GM12878 (cell line): ENCODE measurements at regions not wholly inside any gene's neighbourhood (a gene's known extent, or its start where the extent isn't known, plus 50 kb on each side); places are given as distances from the start of the nearest gene placed in this dataset.

Experiments
- CEBPB ChIP-seq, 2 experiments: fragments of 150-350 bp in 1 of 2; IDR thresholded peaks; 2 replicates each; pipeline ENCODE4 v1.6.1; 2012 to 2014; ENCODE audit warnings: low read depth in 2 of 2, low read length in 2 of 2, borderline replicate concordance in 1 of 2, inconsistent platforms in 1 of 2
- CTCF ChIP-seq, 3 experiments: IDR thresholded peaks in 2 of 3; conservative IDR thresholded peaks in 1 of 3; 2 replicates each; pipeline ENCODE4 v1.5.1; 2011; ENCODE audit warnings: low read depth in 3 of 3, low read length in 3 of 3, mild to moderate bottlenecking in 3 of 3, control low read depth in 2 of 3, moderate library complexity in 2 of 3, inconsistent platforms in 1 of 3, mixed read lengths in 1 of 3; ENCODE audit not compliant: control insufficient read depth in 2 of 3, insufficient read depth in 1 of 3; ENCODE audit errors: extremely low read depth in 1 of 3
- FOXK2 ChIP-seq: fragments of 450-650 bp; IDR thresholded peaks from 2 replicates; pipeline ENCODE4 v1.6.1; 2017; ENCODE audit warnings: mild to moderate bottlenecking, moderate library complexity
- HSF1 ChIP-seq: fragments of 150-350 bp; IDR thresholded peaks from 2 replicates; pipeline ENCODE4 v1.6.1; 2014; ENCODE audit warnings: mild to moderate bottlenecking, low read depth, low read length
- KAT2A ChIP-seq: conservative IDR thresholded peaks from 2 replicates; pipeline ENCODE4 v1.6.1; 2011; ENCODE audit warnings: low read depth, low read length; ENCODE audit not compliant: control insufficient read depth
- MYC ChIP-seq: IDR thresholded peaks from 2 replicates; pipeline ENCODE4 v1.6.1; 2011; ENCODE audit warnings: mild to moderate bottlenecking, low read length, moderate library complexity, inconsistent platforms; ENCODE audit not compliant: insufficient read depth, insufficient replicate concordance, insufficient read length, severe bottlenecking
- POLR2A ChIP-seq: IDR thresholded peaks from 2 replicates; pipeline ENCODE4 v1.6.1; 2011; ENCODE audit warnings: low read depth, mild to moderate bottlenecking, low read length
- RAD21 ChIP-seq: IDR thresholded peaks from 2 replicates; pipeline ENCODE4 v1.6.1; 2011; ENCODE audit warnings: mild to moderate bottlenecking, low read depth, low read length, moderate library complexity; ENCODE audit not compliant: insufficient read depth
- SREBF1 ChIP-seq: IDR thresholded peaks from 2 replicates; pipeline ENCODE4 v1.6.1; 2012; ENCODE audit warnings: mild to moderate bottlenecking, low read length
- TAF1 ChIP-seq: IDR thresholded peaks from 2 replicates; pipeline ENCODE4 v1.6.1; 2011; ENCODE audit warnings: mild to moderate bottlenecking, low read depth, low read length, borderline replicate concordance
- TBL1XR1 ChIP-seq: IDR thresholded peaks from 2 replicates; pipeline ENCODE4 v1.6.1; 2012; ENCODE audit warnings: low read depth, low read length, improper control_type of control experiment
- ZNF24 ChIP-seq: fragments of 450-650 bp; IDR thresholded peaks from 2 replicates; pipeline ENCODE4 v1.6.1; 2017; ENCODE audit warnings: antibody characterized with exemption, mild to moderate bottlenecking
- TF ChIP-seq, protein P1 (sequence below): fragments of 450-650 bp; IDR thresholded peaks from 2 replicates; pipeline ENCODE4 v1.6.1; 2017; ENCODE audit warnings: mild to moderate bottlenecking, low read depth, inconsistent platforms; ENCODE audit not compliant: poor library complexity, severe bottlenecking

GRCh38 chr3:118505784-118506183, 528.9 kb downstream of the IGSF11 start:
- no peak for TF ChIP-seq FOXK2
- TF ChIP-seq HSF1: no peak
- no peak for TF ChIP-seq CTCF (IDR thresholded peaks at IDR 0.05 in 2 of 3, conservative IDR thresholded peaks at IDR 0.05 in 1 of 3; ENCODE audit: control insufficient read depth in 2 of 3, extremely low read depth in 1 of 3, insufficient read depth in 1 of 3, low read depth in 3 of 3, low read length in 3 of 3)
- TF ChIP-seq, protein P1, sequence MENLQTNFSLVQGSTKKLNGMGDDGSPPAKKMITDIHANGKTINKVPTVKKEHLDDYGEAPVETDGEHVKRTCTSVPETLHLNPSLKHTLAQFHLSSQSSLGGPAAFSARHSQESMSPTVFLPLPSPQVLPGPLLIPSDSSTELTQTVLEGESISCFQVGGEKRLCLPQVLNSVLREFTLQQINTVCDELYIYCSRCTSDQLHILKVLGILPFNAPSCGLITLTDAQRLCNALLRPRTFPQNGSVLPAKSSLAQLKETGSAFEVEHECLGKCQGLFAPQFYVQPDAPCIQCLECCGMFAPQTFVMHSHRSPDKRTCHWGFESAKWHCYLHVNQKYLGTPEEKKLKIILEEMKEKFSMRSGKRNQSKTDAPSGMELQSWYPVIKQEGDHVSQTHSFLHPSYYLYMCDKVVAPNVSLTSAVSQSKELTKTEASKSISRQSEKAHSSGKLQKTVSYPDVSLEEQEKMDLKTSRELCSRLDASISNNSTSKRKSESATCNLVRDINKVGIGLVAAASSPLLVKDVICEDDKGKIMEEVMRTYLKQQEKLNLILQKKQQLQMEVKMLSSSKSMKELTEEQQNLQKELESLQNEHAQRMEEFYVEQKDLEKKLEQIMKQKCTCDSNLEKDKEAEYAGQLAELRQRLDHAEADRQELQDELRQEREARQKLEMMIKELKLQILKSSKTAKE: no peak
- no peak for TF ChIP-seq TBL1XR1
- TF ChIP-seq SREBF1: no peak
- TF ChIP-seq KAT2A: no peak
- no peak for TF ChIP-seq ZNF24
- no peak for TF ChIP-seq RAD21
- no peak for TF ChIP-seq CEBPB (IDR thresholded peaks at IDR 0.05; ENCODE audit: borderline replicate concordance in 1 of 2, low read depth in 2 of 2, low read length in 2 of 2)
- TF ChIP-seq MYC: no peak
- TF ChIP-seq TAF1: no peak
- no peak for TF ChIP-seq POLR2A
